ENCODE measurements at regions not wholly inside any gene's neighbourhood (a gene's known extent, or its start where the extent isn't known, plus 50 kb on each side); places are given as distances from the start of the nearest gene placed in this dataset.
A peak's percentile ranks its signal among the peaks of the same experiment; 100 is the strongest.
"Not testable (repeated sequence)": the region's sequence is repeated elsewhere in the genome, so short reads cannot be mapped to it uniquely, and the experiment has no call there.

DNA sequence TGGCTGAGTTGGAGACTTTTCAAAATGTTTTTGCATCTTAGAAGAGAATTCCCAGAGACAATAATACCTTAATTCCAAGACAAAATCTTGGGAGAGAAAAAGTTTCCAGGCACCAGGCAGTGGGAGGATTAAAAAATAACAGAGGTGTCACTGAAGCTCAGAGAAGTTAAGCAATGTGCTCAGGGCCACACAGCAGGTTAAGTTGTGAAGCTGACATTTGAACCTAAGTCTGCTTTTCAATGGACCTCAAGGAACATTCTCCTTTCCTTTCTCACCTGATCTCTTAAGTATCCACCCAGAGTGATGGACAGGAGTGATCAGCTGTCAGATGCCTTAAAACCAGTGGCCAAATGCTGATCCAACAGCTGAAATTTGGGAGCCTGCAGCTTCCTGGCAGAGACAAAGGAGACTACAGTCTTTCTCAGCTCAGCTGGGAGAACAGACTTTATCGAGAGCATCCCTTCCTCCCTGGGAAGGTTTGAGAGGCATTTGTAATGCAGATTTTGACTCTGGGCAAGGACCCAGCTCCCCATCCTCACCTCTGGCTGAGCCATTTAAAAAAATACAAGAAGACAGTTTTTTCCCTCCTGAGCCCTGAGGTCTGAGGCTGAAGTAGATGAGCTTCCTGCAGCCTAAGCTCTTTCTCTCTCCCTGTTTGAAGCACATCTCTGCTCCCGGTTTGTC, 174.9 kb upstream of the RPH3A start:
- no peak for DNase-seq

DNA sequence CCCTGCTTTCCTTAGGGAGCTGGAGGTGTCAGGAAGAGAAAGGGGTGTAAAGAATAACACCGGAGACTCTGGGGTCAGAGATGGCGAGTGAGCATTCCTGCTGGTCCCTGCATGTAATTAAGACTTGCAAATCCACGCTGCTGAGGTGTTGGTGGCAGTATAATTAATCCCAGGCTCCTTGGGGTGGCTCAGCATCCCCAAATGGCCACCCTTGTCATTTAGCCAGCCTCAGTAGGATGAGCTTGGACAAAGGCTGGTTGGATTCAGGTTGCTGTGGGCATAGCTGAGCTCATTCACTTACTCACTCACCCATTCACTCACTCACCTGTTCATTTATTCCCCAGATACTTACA, 174.4 kb upstream of the RPH3A start:
- no peak for DNase-seq

DNA sequence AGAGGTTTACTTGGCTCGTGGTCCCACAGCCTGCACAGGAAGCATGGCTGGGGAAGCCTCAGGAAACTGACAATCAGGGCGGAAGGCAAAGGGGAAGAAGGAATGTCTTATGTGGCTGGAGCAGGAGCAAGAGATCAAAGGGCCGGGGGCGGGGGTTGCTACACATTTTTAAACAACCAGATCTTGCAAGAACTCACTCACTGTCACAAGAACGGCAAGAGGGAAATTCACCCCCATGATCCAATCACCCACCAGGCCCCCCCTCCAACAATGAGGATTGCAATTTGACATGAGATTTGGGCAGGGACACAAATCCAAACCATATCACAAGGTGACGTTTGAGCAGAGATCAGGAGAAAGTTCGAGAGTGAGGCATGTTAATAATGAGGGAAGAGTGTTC, 163.7 kb upstream of the RPH3A start:
- no peak for DNase-seq

DNA sequence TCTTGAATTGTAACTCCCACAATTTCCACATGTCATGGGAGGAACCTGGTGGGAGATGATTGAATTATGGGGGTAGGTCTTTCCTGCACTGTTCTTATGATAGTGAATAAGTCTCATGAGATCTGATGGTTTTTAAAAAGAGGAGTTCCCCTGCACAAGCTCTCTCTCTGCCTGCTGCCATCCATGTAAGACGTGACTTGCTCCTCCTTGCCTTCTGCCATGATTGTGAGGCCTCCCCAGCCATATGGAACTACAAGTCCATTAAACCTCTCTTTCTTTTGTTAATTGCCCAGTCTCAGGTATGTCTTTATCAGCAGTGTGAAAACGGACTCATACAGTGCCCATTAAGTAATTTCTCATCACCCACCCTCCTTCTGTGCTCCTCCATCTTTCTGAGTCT, 159.6 kb upstream of the RPH3A start:
- not testable (repeated sequence) for DNase-seq

DNA sequence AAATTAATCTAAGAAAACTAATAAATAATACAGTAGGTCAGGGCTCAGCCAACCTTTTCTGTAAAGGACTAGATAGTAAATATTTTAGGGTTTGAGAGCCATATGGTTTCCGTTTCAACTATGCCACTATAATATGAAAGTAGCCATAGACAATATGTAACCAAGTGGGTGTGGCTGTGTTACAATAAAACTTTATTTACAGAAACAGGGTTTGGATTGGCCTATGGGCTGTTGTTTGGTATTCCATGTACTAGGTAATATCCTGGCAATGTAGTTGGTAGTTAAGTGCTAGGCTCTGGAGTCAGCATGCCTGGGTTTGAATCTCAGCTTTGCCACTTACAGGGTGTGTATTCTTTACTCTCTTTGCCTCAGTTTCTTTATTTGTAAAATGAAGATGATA, 156.5 kb upstream of the RPH3A start:
- DNase-seq: no peak

DNA sequence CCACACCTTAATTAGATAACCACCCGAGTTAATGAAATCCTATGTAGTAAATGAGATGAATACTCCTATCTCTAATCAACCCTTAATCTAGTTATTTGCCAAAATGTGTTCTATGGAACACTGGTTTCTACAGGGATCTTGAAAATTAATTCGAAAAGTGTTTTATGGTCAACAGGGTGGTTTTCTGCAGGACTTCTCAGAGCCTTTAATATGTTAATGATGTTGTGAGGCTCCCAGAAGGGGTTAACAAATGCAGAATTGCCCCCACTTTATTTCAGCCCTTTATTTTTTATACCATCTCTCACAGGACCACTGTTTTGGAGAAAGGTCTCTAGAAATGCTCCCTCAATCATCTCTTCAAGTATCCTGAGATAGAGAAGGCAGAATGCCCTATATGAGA, 153.1 kb upstream of the RPH3A start:
- no peak for DNase-seq

DNA sequence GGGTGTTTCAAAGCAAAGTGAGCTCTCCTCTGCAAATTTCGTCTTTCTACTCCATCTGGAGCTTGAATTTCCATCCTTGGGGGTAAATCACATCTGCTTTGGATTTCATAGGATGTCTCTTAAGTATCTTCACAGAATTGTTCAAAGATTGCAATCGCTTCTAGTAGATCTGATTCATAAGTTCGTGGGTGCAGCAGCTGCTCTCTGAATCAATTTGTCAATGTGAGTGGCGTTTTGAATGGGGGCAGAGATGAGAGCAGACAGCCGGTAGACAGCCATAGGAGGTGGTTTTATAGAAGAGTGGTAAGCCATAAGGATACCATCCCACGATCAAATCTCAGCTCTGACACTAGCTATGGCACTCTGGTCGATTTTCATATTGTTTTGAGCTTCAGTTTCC, 146.0 kb upstream of the RPH3A start:
- DNase-seq: peak; percentile 54

DNA sequence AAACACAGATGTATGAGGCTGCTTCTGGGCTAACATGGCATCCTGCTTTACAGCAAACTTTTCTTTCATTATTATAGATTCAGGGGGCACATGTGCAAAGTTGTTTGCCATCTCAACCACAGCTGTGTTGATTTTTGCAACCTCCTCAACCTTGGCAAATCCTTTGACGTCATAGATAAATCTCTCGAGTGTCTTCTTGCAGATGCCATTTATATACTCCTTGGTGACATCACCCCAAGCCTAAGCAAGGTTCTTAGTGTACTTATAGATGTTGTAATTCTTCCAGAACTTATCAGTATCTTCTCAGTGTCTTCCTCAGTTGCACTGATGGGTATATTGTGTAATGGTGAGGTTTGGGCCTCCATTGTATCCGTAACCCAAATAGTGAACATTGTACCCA, 135.4 kb upstream of the RPH3A start:
- no peak for DNase-seq

DNA sequence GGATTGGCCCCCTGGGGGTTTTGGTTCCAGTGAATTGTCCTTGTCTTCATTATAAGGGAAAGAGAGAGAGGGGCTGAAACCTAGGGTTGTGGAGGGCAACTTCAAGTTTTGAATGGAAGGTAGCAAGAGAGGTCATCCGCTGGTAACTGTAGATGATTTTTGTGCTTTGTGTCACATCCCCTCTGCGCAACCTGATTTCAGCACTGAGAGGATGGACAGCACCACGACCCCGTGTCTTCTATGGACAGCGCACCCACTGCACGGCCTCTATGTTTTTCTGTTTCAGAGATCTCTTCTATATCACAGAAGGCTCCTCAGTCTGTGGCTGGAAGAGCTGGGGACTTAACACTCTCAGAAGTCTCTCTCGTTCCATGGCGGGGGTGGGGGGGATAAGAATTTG, 127.0 kb upstream of the RPH3A start:
- DNase-seq: no peak

DNA sequence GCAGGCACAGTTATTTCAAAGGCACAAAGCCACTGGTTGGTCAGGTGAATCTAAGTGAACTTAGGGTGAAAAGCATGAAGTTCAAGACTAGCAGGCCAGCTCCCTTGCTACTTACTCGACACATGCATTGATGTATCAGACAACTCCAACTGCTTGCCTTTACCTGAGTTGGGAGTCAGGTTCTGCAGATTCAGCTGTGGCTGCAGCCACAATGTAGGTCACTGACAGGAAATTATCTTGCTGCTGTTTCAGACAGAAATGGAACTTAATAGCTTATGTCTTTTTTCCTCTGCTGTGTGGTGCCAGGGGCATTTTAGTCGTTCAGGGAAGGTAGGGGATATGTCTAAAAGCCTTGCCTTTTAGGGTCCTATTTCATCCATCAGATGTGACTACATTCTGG, 125.6 kb upstream of the RPH3A start:
- no peak for DNase-seq

DNA sequence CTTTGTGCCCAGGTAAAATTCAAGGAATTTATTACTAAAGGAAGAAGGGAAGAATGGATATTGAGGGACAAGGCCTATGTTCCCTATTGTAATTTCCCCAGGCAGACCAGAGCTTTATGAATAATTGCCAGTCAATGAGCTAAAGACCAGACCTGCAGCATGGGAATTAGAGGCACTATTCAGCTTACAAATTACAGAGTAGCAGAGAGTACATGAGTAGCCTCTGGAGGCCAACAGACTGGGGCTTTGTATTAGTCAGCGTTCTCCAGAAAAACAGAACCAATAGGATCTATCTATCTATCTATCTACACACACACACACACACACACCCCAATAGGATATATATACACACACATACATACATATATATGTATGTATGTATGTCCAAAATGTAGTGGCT, 120.0 kb upstream of the RPH3A start:
- DNase-seq: no peak

DNA sequence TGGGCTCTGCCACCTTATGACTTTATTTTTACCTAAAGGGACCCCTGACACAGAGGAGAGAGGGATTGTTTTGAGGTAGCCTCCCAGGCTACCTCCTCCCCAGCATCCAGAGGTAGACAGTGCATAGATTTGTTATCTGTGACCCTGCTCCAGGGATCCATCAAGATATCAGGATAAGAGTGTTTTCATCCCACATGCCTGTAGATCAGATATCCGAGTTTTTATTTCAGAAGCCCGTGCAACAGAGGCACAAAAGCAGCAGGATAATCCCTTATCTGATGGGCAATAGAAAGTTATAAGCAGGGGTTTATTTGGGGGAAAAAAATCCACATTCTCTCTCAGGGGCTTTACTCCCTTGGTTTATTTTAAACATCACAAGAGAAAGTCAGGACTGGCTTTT, 117.0 kb upstream of the RPH3A start:
- DNase-seq: no peak

DNA sequence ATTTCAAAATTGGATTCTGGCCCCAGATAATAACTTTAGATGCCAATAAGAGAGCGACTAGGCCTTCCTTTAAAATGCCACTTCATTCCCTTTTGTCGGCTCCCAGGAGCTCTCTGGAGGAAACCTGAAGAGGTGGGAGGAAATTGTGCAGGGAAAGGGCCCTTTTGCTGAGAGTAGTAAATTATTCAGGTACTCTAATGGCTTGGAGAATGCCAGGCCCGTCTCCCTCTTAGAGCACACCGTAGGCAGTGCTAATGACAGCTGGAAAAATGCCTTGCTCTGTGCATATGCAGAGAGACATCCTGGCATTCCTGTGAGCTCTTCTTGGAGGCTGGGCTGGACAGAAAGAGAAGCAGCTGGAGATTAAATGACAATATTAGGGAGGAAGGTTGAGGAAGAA, 115.0 kb upstream of the RPH3A start:
- no peak for DNase-seq

DNA sequence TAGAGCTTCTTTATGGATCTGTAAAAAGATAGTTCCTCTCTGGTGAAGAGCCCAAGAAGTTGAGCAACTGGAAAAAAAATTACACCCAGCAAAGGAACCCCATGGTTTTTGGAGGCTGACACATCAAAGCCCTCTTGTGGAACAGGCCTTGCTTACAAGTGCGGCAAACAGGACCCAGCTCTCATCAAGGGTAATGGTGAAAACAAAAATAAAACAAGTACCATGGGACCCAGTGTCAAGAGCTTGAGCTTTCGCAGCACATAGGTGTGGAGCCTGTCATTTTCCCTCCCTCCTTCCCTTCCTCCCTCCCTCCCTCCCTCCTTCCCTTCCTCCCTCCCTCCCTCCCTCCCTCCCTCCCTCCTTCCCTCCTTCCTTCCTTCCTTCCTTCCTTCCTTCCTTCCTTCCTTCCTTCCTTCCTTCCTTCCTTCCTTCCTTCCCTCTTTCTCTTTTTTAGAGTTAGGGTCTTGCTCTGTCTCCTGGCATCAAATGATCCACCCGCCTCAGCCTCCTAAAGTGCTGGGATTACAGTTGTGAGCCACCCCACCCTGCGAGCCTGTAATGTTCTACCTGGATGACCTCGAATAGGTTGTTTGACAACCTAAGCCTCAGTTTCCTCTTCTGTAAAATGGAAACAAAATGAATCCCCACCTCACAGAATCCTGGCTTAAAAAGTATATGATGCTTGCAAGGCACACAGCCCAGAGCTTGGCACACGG, 114.3 kb upstream of the RPH3A start:
- no peak for DNase-seq

DNA sequence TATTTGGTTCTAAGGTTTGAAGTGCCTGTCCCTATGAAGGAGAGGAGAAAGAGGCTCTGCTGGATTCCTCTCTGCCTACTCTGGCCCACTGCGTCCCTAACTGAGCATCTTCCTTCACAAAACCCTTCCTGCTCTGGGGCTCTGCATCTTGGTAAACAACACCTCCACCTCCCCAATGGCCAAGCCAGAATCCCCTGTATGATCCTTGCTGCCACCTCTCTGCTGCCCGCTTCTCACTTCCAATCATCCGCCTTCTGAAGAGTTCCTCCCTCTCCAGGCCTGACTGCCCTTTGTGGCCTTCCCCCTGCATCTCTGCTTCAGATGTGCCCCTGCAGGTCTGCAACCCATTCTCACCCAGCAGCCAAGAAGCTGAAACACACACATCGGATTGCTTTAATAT, 110.6 kb upstream of the RPH3A start:
- no peak for DNase-seq

DNA sequence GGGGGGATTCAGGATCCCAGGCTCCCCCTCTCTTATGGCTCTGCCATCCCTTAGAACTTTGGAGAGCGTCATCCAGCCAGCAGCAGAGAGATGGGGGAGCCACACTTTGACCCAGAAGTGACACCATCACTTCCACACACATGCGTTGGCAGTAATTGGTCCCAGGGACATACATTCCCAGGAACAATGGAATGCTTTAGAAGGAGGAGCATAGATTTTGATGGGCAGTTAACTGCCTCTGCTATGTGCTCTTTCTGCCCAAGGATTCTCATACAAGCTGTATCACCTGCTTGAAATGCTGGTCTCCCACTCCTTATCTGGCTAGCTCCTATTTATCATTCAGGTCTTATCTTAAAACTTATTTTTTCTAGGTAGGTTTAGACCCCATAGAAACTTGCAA, 109.0 kb upstream of the RPH3A start:
- DNase-seq: no peak

DNA sequence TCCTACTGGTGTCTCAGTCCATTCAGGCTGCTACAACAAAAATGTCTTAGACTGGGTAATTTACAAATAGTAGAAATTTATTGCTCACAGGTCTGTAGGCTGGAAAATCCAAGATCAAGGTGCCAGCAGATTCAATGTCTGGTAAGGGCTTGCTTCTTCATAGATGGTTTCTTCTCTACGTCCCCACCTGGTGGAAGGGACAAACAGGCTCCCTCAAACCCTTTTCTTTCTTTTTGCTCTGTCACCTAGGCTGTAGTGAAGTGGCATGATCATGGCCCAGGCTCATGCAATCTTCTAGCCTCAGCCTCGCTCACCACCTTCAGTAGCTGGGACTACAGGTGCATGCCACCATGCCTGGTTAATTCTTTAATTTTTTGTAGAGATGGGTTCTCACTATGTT, 106.8 kb upstream of the RPH3A start:
- DNase-seq: no peak

DNA sequence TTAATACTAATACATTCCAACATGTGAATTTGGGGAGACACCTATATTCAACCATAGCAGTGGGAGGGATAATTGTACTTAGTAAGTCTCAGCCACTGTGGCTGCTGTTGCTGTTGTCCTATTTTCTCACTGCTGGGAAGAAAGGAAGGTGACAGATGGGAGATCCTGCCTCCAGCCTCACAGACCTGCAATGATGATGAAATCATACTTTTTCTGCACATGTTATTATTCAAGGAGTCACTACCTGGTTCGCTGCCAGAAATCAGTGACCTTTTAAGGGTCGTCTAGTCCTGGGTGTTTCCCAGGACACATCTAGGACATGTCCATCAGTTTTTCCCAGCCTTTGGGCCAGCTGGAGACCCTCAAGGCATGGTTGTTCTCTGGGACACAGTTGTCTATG, 106.2 kb upstream of the RPH3A start:
- peak; percentile 92 for DNase-seq

DNA sequence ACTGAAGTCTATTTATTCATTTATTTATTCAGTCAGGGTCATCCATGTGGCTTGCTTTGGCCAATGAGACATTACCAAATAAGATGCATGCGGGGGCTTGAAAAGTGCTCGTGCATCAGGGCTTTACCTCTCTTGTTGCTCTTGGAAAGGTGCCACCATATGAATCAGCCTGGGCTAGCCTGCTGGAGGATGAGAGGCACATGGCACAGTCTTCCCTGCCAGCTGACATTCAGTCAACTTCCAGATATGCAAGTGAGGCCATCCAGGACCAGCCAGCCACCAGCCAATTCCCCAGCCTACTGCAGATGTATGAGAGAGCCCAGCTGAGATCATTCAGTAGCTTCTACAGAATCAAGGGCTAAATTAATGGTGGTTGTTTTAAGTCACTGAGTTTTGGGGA, 105.2 kb upstream of the RPH3A start:
- peak; percentile 90 for DNase-seq

DNA sequence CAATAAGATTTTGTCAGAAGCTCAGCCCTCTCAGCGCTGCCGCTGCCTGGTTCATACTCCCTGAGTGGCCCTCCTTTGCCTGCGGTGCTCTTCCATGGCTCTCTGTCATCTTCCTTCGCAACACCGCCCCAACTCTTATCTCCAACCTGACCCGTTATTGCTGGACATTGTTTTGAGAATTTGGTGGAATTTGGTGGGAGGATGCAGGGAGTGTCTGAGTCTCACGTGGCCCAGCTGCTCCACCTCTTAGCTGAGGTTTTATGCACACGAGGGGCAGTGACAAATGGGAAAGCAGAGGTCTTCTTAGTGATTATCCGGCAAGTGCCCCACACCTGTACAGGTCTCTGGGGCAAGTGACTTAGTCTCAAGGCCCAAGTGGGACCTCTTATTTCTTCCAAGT, 97.5 kb upstream of the RPH3A start:
- DNase-seq: no peak

DNA sequence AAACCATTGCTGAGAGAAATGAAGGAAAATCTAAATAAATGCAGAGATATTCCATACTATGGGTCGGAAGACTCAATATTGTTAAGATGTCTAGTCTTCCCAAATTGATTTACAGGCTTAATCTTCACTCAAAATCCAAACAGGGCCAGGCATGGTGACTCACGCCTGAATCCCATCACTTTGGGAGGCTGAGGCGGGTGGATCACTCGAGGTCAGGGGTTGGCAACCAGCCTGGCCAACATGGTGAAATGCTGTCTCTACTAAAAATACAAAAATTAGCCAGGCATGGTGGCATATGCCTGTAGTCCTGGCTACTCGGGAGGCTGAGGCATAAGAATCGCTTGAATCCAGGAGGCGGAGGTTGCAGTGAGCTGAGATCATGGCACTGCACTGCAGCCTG, 94.1 kb upstream of the RPH3A start:
- DNase-seq: not testable (repeated sequence)

DNA sequence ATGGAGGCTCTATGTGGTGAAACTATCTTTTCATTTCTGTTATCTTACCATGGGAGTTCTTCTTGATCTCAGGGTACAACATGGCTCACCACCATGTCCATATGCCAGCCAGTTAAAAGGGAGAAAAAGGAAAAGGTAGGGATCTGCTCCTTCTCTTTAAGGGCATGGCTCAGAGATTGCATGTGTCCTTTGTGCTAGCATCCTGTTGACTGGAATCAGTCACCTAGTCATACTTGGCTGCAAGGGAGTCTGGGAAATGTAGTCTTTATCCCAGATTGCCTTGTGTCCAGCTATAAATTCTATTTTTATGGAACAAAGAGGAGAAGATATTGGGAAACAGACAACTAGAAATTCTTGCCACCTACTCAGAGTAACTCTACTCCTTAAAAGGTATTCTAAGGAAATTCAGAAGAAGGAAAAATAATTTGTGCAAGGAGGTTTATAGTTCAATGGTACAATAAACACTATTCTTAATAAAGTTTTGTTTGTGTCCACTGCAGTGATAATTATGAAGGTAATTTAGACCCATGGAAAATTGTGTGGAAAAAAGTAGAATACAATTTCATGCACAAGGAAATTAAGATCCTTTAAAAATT, 86.4 kb upstream of the RPH3A start:
- no peak for DNase-seq

DNA sequence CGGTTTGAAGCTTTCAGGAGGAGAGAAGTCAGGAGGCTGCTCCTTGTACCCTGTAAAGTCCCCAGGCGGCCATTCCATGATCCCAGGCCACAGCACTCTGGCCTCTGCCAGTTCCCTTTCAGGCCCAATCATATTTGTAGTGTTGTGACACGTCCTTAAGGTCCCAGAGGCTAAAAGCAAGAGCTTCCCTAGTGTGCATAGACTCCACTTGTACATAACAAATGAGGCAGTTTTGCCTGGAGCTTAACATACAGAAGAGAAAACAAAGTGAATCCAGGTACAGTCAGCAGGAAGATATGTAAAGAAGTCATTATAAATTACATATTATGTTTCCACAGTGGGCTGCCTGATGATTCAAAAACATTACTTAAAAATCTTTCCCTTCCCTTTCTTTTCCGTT, 81.1 kb upstream of the RPH3A start:
- no peak for DNase-seq

DNA sequence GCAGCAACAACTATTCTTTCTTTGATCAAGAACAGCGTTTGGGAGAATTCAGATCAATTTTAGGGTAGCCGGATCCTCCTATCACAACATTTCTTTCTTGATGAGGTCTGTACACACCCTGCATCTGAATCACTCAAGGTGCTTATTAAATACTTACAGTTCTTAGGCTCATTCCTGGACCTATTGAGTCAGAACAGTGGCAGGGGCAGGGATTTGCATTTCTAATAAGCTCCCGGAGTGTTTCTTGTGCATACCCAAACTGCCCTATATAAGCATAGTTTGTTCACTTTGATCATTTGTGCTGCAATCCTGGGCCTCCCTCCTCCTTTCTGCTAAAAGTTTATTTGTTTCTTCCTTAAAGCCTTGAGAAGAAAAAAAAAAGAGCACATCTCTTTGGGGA, 80.5 kb upstream of the RPH3A start:
- no peak for DNase-seq

DNA sequence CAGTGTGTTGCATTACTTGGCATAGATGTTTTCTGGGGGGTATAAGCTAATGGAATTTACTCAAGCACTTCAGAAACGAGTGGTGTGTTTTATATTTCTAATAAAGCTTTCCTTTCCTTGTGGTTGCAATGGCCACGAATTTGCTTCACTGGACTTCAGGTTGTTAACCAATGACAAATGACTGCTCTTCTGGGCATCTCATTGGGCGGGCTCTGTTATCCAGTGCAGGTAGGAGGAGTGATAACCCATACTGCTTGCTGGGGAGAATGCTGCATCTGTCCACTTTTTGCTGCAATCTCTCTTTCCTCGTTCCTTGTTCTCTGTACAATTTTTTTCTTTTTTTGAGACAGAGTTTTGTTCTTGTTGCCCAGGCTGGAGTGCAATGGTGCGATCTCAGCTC, 80.0 kb upstream of the RPH3A start:
- no peak for DNase-seq

Measured in NCI-H2171 treated with DMSO at 0.1 percent for 48 hours (cell line).